ENCODE measurements at regions not wholly inside any gene's neighbourhood (a gene's known extent, or its start where the extent isn't known, plus 50 kb on each side); places are given as distances from the start of the nearest gene placed in this dataset.

DNA sequence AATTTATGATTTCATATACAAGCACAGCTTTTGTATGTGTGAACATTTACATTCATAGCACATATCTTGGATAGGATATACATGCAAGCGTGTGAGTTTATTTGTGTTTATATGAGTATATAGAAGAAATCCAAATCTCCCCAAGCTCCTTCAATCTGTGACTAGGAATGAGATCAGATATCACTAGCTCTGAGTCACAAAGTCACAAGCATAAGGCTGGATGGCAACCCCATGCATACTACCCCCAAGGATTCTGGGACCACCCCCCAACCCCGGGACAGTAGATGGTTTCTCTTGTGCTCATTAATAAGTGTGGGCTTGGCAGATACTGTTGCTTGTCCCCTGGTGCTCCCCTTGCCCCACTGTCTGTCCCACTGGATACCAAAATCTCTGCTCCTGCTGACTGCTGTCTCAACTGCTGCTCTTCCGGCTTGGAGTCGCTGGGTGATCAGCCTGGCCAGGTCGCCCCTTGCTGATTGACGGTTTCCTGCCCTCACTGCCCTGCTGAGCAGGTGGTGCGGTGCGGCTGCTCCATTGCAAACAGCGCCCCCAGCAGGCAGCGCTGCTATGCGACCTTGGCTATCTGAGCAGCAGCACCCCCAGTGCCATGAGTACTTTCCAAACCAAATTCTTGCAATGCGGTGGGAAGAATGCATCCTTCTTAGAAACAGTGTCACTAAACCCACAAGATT is 279.4 kb downstream of the CD83 start:
- TF ChIP-seq, protein P1, sequence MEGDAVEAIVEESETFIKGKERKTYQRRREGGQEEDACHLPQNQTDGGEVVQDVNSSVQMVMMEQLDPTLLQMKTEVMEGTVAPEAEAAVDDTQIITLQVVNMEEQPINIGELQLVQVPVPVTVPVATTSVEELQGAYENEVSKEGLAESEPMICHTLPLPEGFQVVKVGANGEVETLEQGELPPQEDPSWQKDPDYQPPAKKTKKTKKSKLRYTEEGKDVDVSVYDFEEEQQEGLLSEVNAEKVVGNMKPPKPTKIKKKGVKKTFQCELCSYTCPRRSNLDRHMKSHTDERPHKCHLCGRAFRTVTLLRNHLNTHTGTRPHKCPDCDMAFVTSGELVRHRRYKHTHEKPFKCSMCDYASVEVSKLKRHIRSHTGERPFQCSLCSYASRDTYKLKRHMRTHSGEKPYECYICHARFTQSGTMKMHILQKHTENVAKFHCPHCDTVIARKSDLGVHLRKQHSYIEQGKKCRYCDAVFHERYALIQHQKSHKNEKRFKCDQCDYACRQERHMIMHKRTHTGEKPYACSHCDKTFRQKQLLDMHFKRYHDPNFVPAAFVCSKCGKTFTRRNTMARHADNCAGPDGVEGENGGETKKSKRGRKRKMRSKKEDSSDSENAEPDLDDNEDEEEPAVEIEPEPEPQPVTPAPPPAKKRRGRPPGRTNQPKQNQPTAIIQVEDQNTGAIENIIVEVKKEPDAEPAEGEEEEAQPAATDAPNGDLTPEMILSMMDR (IDR thresholded peaks at IDR 0.05 in 4 of 5, conservative IDR thresholded peaks at IDR 0.05 in 1 of 5), result peak in 2 of 5 experiments; percentile 20 to 33
- no peak for TF ChIP-seq POLR2A (IDR thresholded peaks at IDR 0.05)
